HEK293 (cell line): ENCODE measurements at regions not wholly inside any gene's neighbourhood (a gene's known extent, or its start where the extent isn't known, plus 50 kb on each side); places are given as distances from the start of the nearest gene placed in this dataset.

Experiments
- OSR2 ChIP-seq: fragments of 450-650 bp; formaldehyde crosslinking; IDR thresholded peaks from 2 replicates; pipeline ENCODE4 v1.5.1; 2016; ENCODE audit warnings: missing biosample characterization, missing genetic modification characterization
- SETDB1 ChIP-seq: IDR thresholded peaks from one replicate; pipeline ENCODE4 v1.6.1; 2017; ENCODE audit warnings: mild to moderate bottlenecking, low read length, moderate library complexity, mixed read lengths; ENCODE audit not compliant: insufficient read length
- WT1 ChIP-seq: fragments of 450-650 bp; formaldehyde crosslinking; IDR thresholded peaks from 2 replicates; pipeline ENCODE4 v1.5.1; 2016; ENCODE audit warnings: missing biosample characterization, missing genetic modification characterization
- ZBTB17 ChIP-seq: fragments of 450-650 bp; formaldehyde crosslinking; IDR thresholded peaks from 2 replicates; pipeline ENCODE4 v1.5.1; 2016; ENCODE audit warnings: missing biosample characterization, missing genetic modification characterization
- ZFHX2 ChIP-seq: fragments of 450-650 bp; formaldehyde crosslinking; conservative IDR thresholded peaks from 2 replicates; pipeline ENCODE4 v1.5.1; 2016; ENCODE audit warnings: missing biosample characterization, missing genetic modification characterization
- ZNF16 ChIP-seq: fragments of 450-650 bp; formaldehyde crosslinking; IDR thresholded peaks from 2 replicates; pipeline ENCODE4 v1.5.1; 2016; ENCODE audit warnings: low read depth, missing biosample characterization, missing genetic modification characterization
- ZNF610 ChIP-seq: fragments of 450-650 bp; formaldehyde crosslinking; IDR thresholded peaks from 2 replicates; pipeline ENCODE4 v1.5.1; 2016; ENCODE audit warnings: missing biosample characterization, missing genetic modification characterization, borderline replicate concordance
- ZNF660 ChIP-seq: fragments of 450-650 bp; IDR thresholded peaks from 2 replicates; pipeline ENCODE4 v1.5.1; 2018; ENCODE audit warnings: missing biosample characterization, mild to moderate bottlenecking, missing genetic modification characterization
- TF ChIP-seq, protein P1 (sequence below): fragments of 450-650 bp; formaldehyde crosslinking; IDR thresholded peaks from 2 replicates; pipeline ENCODE4 v1.5.1; 2016; ENCODE audit warnings: missing biosample characterization, missing genetic modification characterization, low read depth
- TF ChIP-seq, protein P2 (sequence below): fragments of 450-650 bp; formaldehyde crosslinking; IDR thresholded peaks from 2 replicates; pipeline ENCODE4 v1.5.1; 2016; ENCODE audit warnings: missing biosample characterization, missing genetic modification characterization
- TF ChIP-seq, protein P3 (sequence below): fragments of 450-650 bp; formaldehyde crosslinking; IDR thresholded peaks from 2 replicates; pipeline ENCODE4 v1.5.1; 2016; ENCODE audit warnings: missing biosample characterization, missing genetic modification characterization
- TF ChIP-seq, protein P4 (sequence below): fragments of 450-650 bp; formaldehyde crosslinking; IDR thresholded peaks from 2 replicates; pipeline ENCODE4 v1.5.1; 2016; ENCODE audit warnings: missing biosample characterization, missing genetic modification characterization
- TF ChIP-seq, protein P5 (sequence below): fragments of 450-650 bp; formaldehyde crosslinking; IDR thresholded peaks from 2 replicates; pipeline ENCODE4 v1.5.1; 2016; ENCODE audit warnings: missing biosample characterization, missing genetic modification characterization

DNA sequence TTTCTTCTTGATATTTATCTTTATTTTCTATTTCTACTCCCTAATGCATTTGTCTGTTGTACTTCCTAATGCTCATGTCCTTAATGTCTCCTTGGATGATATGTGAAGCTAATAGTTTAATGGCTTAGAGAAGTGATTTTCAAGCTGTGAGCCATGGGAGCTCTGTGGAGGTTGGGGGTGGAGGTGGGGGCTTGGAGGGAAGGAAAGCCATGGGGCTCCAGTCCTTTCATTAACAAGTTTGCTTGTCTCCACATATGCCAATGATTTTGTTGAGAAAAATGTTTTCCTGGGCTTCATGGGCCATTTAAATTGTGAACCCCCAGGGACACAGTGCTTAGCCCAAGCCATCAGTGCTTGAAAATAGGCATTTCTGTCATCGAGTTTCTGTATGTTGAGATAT is 264.1 kb downstream of the SCG2 start:
- no peak for TF ChIP-seq ZBTB17 (tag by site-specific recombination)
- TF ChIP-seq, protein P1, sequence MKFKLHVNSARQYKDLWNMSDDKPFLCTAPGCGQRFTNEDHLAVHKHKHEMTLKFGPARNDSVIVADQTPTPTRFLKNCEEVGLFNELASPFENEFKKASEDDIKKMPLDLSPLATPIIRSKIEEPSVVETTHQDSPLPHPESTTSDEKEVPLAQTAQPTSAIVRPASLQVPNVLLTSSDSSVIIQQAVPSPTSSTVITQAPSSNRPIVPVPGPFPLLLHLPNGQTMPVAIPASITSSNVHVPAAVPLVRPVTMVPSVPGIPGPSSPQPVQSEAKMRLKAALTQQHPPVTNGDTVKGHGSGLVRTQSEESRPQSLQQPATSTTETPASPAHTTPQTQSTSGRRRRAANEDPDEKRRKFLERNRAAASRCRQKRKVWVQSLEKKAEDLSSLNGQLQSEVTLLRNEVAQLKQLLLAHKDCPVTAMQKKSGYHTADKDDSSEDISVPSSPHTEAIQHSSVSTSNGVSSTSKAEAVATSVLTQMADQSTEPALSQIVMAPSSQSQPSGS (tag by site-specific recombination): no peak
- TF ChIP-seq, protein P2, sequence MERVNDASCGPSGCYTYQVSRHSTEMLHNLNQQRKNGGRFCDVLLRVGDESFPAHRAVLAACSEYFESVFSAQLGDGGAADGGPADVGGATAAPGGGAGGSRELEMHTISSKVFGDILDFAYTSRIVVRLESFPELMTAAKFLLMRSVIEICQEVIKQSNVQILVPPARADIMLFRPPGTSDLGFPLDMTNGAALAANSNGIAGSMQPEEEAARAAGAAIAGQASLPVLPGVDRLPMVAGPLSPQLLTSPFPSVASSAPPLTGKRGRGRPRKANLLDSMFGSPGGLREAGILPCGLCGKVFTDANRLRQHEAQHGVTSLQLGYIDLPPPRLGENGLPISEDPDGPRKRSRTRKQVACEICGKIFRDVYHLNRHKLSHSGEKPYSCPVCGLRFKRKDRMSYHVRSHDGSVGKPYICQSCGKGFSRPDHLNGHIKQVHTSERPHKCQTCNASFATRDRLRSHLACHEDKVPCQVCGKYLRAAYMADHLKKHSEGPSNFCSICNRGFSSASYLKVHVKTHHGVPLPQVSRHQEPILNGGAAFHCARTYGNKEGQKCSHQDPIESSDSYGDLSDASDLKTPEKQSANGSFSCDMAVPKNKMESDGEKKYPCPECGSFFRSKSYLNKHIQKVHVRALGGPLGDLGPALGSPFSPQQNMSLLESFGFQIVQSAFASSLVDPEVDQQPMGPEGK (tag by site-specific recombination): no peak
- no peak for TF ChIP-seq OSR2 (tag by site-specific recombination)
- TF ChIP-seq, protein P3, sequence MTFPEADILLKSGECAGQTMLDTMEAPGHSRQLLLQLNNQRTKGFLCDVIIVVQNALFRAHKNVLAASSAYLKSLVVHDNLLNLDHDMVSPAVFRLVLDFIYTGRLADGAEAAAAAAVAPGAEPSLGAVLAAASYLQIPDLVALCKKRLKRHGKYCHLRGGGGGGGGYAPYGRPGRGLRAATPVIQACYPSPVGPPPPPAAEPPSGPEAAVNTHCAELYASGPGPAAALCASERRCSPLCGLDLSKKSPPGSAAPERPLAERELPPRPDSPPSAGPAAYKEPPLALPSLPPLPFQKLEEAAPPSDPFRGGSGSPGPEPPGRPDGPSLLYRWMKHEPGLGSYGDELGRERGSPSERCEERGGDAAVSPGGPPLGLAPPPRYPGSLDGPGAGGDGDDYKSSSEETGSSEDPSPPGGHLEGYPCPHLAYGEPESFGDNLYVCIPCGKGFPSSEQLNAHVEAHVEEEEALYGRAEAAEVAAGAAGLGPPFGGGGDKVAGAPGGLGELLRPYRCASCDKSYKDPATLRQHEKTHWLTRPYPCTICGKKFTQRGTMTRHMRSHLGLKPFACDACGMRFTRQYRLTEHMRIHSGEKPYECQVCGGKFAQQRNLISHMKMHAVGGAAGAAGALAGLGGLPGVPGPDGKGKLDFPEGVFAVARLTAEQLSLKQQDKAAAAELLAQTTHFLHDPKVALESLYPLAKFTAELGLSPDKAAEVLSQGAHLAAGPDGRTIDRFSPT (tag by site-specific recombination): no peak
- no peak for TF ChIP-seq ZNF660 (tag by site-specific recombination)
- TF ChIP-seq WT1 (tag by site-specific recombination): no peak
- TF ChIP-seq ZNF16 (tag by site-specific recombination): no peak
- TF ChIP-seq ZNF610 (tag by site-specific recombination): no peak
- TF ChIP-seq, protein P4, sequence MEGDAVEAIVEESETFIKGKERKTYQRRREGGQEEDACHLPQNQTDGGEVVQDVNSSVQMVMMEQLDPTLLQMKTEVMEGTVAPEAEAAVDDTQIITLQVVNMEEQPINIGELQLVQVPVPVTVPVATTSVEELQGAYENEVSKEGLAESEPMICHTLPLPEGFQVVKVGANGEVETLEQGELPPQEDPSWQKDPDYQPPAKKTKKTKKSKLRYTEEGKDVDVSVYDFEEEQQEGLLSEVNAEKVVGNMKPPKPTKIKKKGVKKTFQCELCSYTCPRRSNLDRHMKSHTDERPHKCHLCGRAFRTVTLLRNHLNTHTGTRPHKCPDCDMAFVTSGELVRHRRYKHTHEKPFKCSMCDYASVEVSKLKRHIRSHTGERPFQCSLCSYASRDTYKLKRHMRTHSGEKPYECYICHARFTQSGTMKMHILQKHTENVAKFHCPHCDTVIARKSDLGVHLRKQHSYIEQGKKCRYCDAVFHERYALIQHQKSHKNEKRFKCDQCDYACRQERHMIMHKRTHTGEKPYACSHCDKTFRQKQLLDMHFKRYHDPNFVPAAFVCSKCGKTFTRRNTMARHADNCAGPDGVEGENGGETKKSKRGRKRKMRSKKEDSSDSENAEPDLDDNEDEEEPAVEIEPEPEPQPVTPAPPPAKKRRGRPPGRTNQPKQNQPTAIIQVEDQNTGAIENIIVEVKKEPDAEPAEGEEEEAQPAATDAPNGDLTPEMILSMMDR (tag by site-specific recombination): no peak
- TF ChIP-seq ZFHX2 (tag by site-specific recombination): no peak
- TF ChIP-seq, protein P5, sequence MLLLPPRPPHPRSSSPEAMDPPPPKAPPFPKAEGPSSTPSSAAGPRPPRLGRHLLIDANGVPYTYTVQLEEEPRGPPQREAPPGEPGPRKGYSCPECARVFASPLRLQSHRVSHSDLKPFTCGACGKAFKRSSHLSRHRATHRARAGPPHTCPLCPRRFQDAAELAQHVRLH: no peak
- no peak for TF ChIP-seq SETDB1
